Activated T-helper 1 cell treated with Interleukin-2 at 50 U/mL for 16 hours (primary cell): ENCODE measurements at regions not wholly inside any gene's neighbourhood (a gene's known extent, or its start where the extent isn't known, plus 50 kb on each side); places are given as distances from the start of the nearest gene placed in this dataset.

Source experiments
- DNase-seq: peaks from one replicate; pipeline ENCODE4 v3.0.0-alpha.2; 2020; ENCODE audit warnings: low read depth

DNA sequence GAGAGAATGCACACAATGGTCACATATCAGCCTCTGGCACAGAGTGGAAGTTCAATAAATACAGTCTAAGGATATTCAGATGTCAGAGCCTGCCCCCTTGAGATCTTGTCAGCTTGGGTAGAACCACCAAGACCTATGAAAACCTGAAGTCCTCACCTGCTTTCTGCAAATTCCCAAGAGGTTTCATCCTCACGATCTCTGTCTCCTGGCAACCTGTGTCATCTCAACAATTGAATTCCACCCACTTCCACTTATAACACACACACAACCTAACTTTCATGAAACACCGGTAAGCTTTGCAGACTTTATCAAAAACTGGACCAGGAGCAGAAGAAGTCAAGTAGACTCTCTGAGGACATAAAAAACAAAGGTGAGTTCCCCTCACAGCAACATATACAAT is 151.6 kb upstream of the SLC30A5 start:
- no peak for DNase-seq

DNA sequence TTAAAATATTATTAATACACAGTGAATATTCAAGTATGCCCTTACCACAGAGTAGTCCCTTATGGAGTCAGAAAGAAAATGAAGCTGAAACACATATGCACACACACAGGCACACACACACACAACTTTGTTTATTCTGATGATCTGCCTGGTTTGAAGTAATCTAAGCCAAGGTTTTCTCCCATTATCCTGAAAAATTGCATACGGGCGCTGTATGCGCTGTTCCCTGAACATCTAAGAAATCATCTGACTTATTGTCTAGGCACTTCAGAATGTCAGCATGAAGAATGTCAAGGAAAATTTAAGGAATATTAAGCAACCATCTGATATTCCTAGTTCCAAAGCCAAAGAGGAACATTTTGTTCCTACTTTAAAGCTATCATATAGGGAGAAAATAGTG is 147.1 kb upstream of the SLC30A5 start:
- no peak for DNase-seq

DNA sequence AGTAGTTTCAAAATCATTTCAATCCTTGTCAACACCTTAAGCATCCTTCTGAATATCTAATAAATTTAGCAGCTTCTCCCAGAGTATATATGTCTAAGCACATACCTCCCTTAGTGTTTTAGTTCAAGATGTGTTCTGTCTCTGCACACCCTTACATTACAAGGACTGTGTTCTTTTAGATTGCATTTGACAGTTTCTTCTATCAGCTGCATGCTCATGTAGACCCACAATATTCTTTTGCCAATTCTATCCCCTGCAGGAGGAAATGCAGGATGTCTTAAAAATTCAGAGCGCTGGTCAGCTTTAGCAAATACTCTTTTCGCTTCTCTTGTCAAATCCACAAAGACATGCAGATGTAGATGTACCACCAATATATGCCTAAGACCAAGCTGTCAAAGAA is 145.8 kb upstream of the SLC30A5 start:
- DNase-seq = no peak

DNA sequence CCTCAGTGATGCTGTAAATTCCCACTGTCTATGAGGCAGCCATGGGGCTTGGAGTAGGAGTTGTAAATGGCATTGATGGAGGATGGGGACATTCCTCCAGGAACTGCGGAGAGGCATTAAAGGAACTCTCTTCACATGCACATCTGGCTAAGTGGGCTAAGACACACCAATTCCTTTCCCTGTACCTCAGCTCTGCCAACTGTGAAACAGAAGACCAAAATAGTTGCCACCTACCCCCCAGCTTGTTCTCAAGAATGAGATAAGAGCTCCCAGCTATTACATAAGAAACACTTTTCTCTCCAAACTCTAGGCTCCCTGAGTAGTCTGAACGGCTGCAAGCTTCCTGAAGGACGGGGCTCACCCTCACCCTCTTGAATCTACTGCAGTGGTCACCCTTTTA is 144.6 kb upstream of the SLC30A5 start:
- no peak for DNase-seq

DNA sequence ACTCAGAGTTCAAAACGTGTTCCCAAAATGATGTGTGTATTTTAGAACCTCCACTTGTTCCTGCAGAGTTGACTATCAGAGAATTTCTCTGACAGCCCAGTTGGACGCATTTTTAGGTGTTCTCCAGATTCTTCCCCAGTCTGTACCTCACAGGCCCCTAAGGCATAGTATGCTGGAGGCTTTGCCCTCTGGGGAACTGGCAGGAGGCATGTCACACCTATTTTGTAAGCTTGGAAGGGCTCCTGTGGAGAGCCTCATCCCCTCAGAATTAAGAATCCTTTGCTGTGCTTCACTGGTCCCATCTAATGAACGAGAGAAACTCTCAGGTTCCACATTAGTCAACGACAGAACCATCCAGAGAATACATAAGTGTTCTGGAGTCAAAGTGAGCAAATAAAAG is 144.1 kb upstream of the SLC30A5 start:
- no peak for DNase-seq

DNA sequence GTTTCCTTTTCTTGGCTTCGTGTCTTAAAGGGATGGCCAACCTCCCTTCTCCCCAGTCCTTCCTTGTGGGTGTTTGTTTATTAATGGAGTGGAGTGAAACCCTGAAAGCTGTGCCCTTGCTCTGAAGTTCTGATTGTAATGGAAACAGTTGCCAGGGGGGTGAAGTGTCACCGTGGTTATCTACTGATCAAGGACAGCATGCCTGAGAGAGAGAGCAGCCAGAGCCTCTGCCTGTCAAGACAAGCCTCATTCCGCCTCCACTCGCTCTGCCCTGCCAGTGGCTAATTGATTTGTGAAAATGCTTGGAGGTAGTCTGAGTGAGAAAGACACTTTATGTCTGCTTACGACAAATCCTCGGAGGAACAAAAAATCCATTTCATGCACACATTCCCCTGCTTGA is 143.7 kb upstream of the SLC30A5 start:
- DNase-seq = no peak

DNA sequence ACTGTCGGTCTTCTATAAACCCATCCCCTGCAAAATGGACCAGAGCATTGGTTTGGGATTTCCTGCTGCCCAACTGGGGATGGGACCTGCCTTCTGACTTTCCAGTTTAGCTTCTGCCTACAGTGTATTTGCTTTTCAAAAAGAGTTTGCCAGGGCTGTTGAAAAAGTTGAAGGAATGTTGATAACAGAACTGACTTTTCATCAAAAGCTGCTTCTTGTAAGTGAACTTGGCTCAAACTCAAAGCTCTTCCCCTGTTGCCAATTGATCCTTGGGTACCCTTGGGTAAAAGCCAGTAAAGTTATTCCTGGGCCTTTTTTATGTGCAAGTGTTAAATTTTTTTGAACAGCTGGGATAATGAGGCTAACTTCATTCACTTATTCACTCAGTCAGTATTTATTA is 142.9 kb upstream of the SLC30A5 start:
- no peak for DNase-seq

DNA sequence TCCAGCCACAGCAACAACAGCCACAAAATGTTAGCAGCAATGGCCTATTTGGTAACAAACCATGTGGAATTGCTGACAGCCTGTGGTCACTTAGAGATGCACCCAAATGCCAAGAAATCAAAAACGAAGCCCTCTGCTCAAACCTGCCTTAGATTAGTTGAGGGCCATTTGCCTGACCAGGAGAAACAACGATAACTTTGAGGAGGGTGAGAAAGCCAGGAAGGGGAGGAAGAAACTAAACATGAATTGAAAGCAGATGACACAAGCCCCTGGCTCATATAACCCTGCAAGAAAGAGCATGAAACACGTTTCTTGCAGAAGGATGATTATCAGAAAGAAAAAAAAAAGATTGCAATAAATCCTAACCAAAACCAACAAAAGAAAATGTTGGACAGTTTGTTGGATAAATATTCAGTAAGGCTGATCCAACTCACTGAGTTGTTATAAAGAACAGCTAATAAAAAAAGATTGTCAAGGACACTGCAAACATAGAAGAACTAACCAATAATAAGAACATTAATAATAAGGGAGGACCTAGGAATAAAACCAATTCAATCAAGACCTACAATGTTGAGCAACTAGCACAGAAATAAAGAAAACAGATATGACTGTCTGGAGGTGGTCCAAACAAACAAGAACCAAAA is 140.5 kb upstream of the SLC30A5 start:
- DNase-seq = no peak

DNA sequence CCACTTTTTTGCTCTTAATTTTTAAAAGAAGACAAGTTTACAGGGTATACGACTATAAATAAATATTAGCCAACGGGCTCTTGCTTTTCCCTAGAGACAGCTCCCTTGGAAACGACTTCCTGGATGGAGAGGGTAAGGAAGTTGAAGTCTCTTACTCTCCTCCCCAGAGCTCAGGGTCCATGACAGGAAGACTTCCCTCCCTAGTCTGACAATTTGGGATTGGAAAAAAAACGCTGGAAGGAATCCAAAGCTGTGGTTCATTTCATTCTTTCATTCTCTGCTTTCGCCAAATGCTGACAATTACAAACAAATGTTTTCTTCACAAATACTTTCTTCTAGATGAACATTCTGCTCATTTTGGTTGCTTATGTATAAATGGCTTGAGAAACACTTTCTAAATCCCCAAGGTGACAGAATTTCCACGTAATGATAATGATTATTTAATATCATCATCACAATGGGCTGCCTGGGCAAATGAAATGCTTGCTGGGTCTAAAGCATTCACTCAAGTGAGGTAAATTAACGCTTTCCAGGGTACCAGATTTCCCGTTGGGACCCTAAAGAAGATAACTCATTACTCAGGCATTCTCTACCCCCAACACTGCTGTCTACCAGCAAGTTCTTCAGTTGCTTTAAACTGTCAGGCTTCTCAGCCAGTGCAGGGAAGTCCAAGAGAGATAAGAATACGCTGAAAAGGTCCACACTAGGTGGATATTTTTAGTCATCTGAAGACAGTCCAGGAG is 139.8 kb upstream of the SLC30A5 start:
- DNase-seq = no peak

DNA sequence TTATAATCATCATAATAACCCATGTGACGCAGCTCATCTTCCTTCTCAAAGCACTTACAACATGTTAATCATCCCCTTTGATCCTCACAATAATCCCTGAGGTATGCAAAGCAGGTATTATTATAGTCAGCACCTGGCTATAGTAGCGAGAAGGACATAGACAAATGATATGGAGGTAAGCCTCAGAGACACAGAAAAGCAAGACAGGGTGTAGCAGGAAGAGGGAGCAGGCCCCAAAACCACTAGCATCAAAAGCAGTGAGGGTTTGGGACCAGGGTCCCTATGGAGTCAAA is 139.2 kb upstream of the SLC30A5 start:
- DNase-seq = no peak

DNA sequence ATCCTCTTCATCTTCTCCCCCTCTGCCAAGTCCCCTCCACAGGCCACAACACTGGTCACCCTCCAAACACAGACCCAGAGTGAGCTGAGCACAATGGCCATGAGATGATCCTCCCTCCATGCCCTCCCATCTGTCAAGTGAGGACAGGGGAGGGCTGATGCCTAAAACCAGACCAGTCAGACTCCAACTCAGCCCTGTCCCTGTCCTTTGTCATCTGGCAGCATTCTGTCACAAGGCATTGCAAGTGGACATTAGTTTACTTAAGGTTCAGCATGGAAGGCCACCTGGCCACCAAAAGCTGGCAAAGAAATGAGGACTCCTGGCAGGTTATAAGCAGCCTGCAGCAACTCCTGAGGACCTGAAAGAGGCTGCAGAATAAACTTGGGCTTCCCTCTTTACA is 136.2 kb upstream of the SLC30A5 start:
- no peak for DNase-seq

DNA sequence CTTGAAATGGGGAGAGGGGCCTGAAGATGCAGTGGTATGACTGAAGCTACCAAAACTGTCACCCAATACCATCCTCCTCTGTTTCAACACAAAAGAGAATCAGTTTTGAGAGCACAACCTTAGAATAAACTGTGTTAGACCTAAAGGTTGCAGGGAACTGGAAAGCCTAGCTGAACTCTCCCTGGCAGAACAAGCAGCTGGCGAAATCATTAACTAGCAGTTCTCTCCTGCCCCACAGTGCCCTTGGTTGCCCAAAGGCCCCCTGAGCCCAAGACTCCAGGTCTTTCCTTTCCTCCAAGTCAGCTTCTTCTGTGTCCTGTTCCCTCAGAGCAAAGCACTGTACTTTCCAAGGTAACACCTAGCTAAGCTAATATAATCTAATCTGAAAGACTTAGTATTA is 135.4 kb upstream of the SLC30A5 start:
- no peak for DNase-seq

DNA sequence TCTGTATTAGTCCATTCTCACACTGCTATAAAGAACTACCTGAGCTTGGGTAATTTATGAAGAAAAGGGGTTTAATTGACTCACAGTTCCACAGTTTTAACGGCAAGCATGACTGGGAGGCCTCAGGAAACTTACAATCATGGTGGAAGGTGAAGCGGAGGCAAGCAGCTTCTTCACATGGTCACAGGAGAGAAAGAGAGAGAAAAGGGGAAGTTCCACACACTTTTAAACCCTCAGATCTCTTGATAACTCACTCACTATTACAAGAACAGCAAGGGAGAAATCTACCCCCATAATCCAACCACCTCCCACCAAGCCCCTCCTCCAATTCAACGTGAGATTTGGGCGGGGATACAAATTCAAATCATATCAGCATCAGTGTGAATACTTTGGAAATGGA is 133.4 kb upstream of the SLC30A5 start:
- DNase-seq = no peak

DNA sequence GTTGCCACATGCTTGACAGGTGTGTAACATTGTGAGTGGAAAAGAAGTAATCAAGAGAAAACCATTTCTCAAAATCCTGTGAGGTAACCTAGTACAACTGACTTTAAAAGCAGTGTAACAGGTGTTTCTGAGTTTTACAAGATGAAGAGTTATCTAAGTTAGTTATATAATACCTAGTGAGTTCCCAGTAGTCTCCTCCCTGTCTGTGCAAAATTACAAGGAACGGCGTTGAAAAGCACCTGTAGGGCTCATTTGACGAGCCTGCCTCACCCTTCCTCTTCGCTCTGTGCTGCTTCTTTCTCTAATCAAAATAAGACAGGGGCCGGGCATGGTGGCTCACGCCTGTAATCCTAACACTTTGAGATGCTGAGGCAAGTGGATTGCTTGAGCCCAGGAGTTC is 132.9 kb upstream of the SLC30A5 start:
- DNase-seq = no peak

DNA sequence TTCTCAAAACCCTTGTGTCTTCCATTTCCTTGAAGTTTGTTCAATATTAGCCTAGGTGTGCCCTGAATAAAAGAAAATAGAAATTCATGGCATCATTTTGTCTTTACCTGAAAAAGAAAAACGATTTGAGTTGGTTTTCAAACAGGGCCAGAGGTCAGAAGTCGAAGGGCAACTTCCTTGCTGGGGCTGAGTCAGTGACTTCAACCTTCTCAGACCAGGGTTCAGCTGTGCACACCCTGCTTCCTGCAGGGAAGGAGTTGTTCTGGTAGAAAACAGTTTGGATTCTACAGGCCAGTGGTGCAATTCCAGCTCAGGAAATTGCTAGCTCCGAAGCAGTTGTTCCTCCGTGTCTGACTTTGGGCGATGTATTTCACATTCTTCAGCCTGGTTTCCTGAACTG is 132.1 kb upstream of the SLC30A5 start:
- no peak for DNase-seq

DNA sequence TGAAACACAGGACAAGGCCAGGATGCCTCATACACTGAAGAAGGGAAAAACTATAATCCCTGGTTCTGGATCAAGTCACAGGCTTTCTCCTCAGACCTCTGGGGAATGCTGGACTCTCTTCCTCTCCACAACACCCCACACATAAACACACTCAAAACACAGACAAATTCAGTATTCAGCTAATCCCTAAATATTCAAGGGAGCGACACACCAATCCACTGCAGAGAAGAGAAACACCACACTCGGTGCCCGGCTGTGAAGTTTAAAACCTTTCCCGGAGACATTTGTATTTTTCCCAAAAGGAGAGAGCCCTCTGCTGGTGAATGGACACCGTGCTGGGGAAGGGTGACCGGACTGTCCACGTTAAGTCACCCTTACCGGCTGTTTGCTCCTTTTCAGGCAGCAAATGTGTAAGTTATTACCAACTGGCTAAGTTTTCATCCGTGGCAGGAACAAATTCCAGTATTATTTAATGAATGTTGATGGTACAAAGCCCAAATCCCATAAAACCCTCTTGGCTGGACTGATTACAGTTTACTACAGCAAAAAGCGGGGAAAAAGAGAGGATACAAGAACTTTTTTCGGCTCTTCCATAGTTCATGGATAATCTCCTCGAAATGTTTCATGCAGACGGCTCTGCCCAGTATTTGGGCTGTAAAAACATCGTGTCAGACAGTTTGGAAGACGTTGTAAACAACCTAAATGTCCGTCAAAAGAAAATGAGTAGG is 130.9 kb upstream of the SLC30A5 start:
- DNase-seq = no peak

DNA sequence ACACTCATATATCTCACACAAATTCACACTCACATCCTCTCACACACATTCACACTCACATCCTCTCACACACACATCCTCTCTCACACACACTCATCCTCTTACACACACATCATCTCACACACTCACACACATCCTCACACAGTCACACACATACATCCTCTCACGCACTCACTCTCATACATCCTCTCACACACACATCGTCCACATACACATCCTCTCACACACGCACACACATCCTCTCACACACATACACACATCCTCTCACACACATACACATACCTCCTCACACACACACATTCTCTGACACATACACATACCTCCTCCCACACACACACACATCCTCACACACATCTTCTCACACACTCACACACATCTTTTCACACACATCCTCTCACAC is 129.1 kb upstream of the SLC30A5 start:
- no peak for DNase-seq

DNA sequence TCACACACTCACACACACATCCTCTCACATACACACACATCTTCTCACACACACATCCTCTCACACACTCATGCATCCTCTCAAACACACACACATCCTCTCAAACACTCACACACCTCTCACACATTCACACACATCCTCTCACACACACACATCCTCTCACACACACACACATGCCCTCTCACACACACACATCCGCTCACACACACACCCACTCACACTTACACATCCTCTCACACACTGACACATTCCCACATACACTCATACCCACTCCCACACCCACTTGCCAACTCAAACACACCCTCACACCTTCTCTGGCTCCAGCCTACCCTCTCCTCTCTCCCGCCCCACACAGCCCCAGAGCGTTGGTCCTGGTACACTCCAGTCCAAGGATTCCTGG is 127.9 kb upstream of the SLC30A5 start:
- no peak for DNase-seq

DNA sequence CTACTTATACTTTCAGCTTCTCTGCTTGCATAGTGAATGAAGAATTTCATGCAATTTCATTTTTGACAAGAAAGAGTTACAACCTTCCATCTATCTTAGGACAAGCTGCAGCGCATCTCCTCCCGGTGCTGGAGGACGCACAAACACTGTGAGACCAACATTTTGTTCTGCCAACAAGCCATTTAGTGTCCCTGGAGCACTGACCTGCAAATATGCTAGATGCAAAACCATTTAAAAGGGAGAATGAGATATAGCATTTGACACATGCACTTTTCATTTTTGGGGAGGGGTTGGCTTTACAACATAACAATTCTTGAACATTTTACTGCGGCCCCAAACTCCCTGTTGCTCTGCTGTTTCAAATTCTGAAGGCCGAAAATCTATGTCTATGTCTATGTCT is 127.2 kb upstream of the SLC30A5 start:
- DNase-seq = no peak

DNA sequence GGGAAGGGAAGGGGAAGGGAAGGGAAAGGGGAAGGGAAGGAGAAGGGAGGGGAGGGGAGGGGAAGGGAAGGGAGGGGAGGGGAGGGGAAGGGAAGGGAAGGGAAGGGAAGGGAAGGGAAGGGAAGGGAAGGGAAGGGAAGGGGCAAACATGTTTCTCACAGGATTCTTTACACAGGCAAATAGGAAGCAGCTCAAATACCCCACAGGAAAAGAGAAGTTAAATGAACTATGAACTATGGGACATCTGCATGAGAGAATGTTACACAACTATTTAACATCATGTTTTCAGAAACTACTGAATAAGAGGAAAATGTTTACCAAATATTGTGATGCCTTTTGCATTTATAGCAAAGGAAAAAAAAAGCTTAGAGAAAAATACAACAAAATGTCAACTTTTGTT is 125.4 kb upstream of the SLC30A5 start:
- DNase-seq = no peak

DNA sequence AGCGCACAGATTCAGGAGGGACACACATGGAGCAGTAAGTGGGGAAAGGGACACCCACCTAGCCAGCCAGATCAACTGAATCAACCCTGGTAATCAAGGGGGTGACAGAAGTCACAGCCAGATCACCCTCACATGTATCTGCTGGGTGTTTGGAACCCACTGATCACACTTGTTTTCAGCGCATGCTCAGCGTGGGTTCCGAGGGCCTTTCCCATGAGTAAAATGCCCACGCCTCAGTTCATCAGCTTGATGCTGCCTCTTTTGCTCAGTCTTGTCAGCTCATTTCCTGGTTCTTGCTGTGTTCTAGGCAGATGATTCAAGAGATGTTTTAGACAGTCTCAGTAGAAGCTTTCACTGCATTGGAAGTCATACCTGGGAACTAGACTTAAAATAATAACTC is 123.2 kb upstream of the SLC30A5 start:
- no peak for DNase-seq

DNA sequence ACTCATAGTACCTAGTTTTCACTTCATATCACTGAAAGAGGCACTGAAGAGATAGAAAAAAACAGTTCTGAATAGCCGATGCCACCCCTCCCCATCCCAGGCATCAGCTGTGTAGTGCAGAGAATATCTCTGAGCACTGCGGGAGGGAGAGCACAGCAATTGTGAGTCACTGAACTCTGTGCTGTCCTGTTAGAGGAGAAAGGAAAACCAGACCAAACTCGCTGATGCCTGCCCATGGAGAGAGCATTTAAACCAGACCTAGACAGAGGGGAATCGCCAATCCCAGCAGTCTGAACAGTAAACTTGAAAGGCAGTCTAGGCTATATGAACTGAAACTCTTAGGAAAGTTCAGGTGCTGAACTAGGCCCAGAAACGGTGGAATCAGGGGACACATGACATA is 120.1 kb upstream of the SLC30A5 start:
- DNase-seq = no peak

DNA sequence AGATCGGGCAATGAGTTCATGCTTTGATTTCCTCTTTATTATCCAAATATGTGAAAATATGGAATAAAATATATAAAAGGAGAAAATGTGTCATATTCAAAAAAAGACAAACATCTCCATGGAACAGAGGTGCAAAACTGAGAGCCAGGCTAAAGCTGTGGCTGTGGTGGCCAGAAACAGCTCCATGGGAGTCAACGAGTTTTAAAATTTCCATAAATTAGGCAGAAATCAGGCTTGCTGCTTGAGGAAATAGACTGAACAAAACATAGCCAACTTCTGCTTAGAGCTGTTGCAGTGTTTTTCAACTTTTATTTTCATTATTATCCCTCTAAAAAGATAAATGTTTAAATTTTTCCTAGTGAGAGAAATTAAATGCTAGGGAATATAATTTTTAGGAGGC is 110.8 kb upstream of the SLC30A5 start:
- DNase-seq = no peak

DNA sequence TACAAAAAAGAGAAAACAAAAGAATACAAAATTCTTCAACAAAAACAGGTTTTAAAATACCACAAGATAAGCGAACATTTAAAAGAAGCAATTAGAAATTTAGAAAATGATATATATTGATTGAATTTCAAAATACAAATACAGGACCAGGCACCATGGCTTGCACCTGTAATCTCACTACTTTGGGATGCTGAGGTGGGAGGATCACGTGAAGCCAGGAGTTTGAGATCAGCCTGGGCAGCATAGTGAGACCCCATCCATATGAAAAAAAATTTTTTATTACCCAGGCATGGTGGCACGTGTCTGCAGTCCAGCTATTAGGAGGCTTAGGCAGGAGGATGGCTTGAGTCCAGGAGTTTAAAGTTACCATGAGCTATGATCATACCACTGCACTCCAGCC is 109.9 kb upstream of the SLC30A5 start:
- no peak for DNase-seq
